HK-2 (cell line): ENCODE measurements at regions not wholly inside any gene's neighbourhood (a gene's known extent, or its start where the extent isn't known, plus 50 kb on each side); places are given as distances from the start of the nearest gene placed in this dataset.
"Not testable (repeated sequence)": the region's sequence is repeated elsewhere in the genome, so short reads cannot be mapped to it uniquely, and the experiment has no call there.

Source experiments
- DNase-seq: peaks from one replicate; pipeline ENCODE4 v3.0.0-alpha.2; 2018; ENCODE audit not compliant: unreplicated experiment

- no peak for DNase-seq
Measured at GRCh38 chr15:96470681-96471310, 140.3 kb downstream of the NR2F2 start.

GRCh38 chr15:96472681-96473080 is 142.2 kb downstream of the NR2F2 start:
- no peak for DNase-seq

- no peak for DNase-seq
Measured at GRCh38 chr15:96473556-96473955, 143.1 kb downstream of the NR2F2 start.

- no peak for DNase-seq
Measured at GRCh38 chr15:96474231-96474664, 143.7 kb downstream of the NR2F2 start.

- DNase-seq, result no peak
Measured at GRCh38 chr15:96477227-96477626, 146.7 kb downstream of the NR2F2 start.

- not testable (repeated sequence) for DNase-seq
Measured at GRCh38 chr15:96484412-96484811, 153.9 kb downstream of the NR2F2 start.

- DNase-seq, result no peak
Measured at GRCh38 chr15:96484830-96485229, 154.3 kb downstream of the NR2F2 start.

GRCh38 chr15:96487245-96487644 is 156.7 kb downstream of the NR2F2 start:
- DNase-seq, result no peak

GRCh38 chr15:96491066-96491699 is 160.7 kb downstream of the NR2F2 start:
- not testable (repeated sequence) for DNase-seq

GRCh38 chr15:96491700-96492644 is 161.5 kb downstream of the NR2F2 start:
- not testable (repeated sequence) for DNase-seq

GRCh38 chr15:96494505-96494904 is 164.0 kb downstream of the NR2F2 start:
- DNase-seq, result no peak

- DNase-seq, result no peak
Measured at GRCh38 chr15:96495386-96495785, 164.9 kb downstream of the NR2F2 start.

GRCh38 chr15:96497951-96498350 is 167.5 kb downstream of the NR2F2 start:
- DNase-seq, result no peak

GRCh38 chr15:96500508-96500907 is 170.0 kb downstream of the NR2F2 start:
- no peak for DNase-seq

GRCh38 chr15:96501362-96501761 is 170.9 kb downstream of the NR2F2 start:
- DNase-seq, result no peak

- DNase-seq, result no peak
Measured at GRCh38 chr15:96502196-96502595, 171.7 kb downstream of the NR2F2 start.

- no peak for DNase-seq
Measured at GRCh38 chr15:96503276-96503675, 172.8 kb downstream of the NR2F2 start.

GRCh38 chr15:96504371-96504770 is 173.9 kb downstream of the NR2F2 start:
- DNase-seq, result no peak

GRCh38 chr15:96505014-96505413 is 174.5 kb downstream of the NR2F2 start:
- DNase-seq, result no peak

GRCh38 chr15:96514607-96515285 is 184.2 kb downstream of the NR2F2 start:
- DNase-seq, result no peak

GRCh38 chr15:96515371-96515770 is 184.9 kb downstream of the NR2F2 start:
- no peak for DNase-seq

- no peak for DNase-seq
Measured at GRCh38 chr15:96521386-96521785, 190.9 kb downstream of the NR2F2 start.
